Chondrocyte (in vitro differentiated cells): ENCODE measurements at regions not wholly inside any gene's neighbourhood (a gene's known extent, or its start where the extent isn't known, plus 50 kb on each side); places are given as distances from the start of the nearest gene placed in this dataset.

Experiments used
- DNase-seq: peaks from one replicate; pipeline ENCODE4 v3.0.0; 2021; ENCODE audit warnings: mixed read lengths, low spot score
- H3K27ac Mint-ChIP-seq: one replicate; pipeline ENCODE4 v1.8.0; 2021; ENCODE audit warnings: mild to moderate bottlenecking, moderate library complexity, mixed read lengths; ENCODE audit not compliant: unreplicated experiment
- H3K27me3 Mint-ChIP-seq: 2 replicates; pipeline ENCODE4 v1.8.0; 2021; ENCODE audit warnings: low read depth, mixed read lengths
- H3K36me3 Mint-ChIP-seq: 2 replicates; pipeline ENCODE4 v1.8.0; 2021; ENCODE audit warnings: low read depth, mixed read lengths
- H3K4me1 Mint-ChIP-seq: 2 replicates; pipeline ENCODE4 v1.8.0; 2021; ENCODE audit warnings: low read depth, mild to moderate bottlenecking, mixed read lengths
- H3K4me3 Mint-ChIP-seq: one replicate; pipeline ENCODE4 v1.8.0; 2021; ENCODE audit warnings: mild to moderate bottlenecking, moderate library complexity, mixed read lengths; ENCODE audit not compliant: unreplicated experiment
- H3K9me3 Mint-ChIP-seq: 2 replicates; pipeline ENCODE4 v1.8.0; 2021; ENCODE audit warnings: low read depth, mixed read lengths
- CTCF ChIP-seq: fragments of 200-600 bp; sonication (generic); IDR thresholded peaks from 2 replicates; pipeline ENCODE4 v1.5.0; 2021; ENCODE audit warnings: antibody characterized with exemption, mild to moderate bottlenecking, moderate library complexity

GRCh38 chr1:78360584-78360983, 130.2 kb upstream of the PTGFR start:
- H3K4me3 Mint-ChIP-seq: no peak overlapping the region
- no peaks in the 10 kb centered on the region for H3K4me1 Mint-ChIP-seq
- no peak for TF ChIP-seq CTCF
- H3K27ac Mint-ChIP-seq: no peak overlapping the region
- DNase-seq: no peak
- no peaks in the 10 kb centered on the region for H3K9me3 Mint-ChIP-seq
- no peaks in the 10 kb centered on the region for H3K36me3 Mint-ChIP-seq
- H3K27me3 Mint-ChIP-seq: peaks cover 14% of the 10 kb centered on the region

GRCh38 chr1:78367700-78368099, 123.1 kb upstream of the PTGFR start:
- H3K36me3 Mint-ChIP-seq: no peaks in the 10 kb centered on the region
- no peak overlapping the region for H3K27ac Mint-ChIP-seq
- peaks cover 4% of the 10 kb centered on the region for H3K27me3 Mint-ChIP-seq
- H3K9me3 Mint-ChIP-seq: no peaks in the 10 kb centered on the region
- H3K4me3 Mint-ChIP-seq: no peak overlapping the region
- DNase-seq: no peak
- TF ChIP-seq CTCF: no peak
- peaks cover 12% of the 10 kb centered on the region for H3K4me1 Mint-ChIP-seq

GRCh38 chr1:78369546-78369945, 121.2 kb upstream of the PTGFR start:
- Mint-ChIP-seq H3K4me1 (peaks cover 12% of the 10 kb centered on the region), H3K36me3 (no peaks in the 10 kb centered on the region), H3K27ac (no peak overlapping the region), H3K9me3 (no peaks in the 10 kb centered on the region), H3K27me3 (peaks cover 5% of the 10 kb centered on the region), H3K4me3 (no peak overlapping the region)
- DNase-seq: no peak
- no peak for TF ChIP-seq CTCF

- Mint-ChIP-seq H3K4me1 (peaks cover 12% of the 10 kb centered on the region), H3K36me3 (no peaks in the 10 kb centered on the region), H3K4me3 (no peak overlapping the region), H3K27ac (peak overlapping the region; percentile 12), H3K27me3 (peaks cover 5% of the 10 kb centered on the region), H3K9me3 (no peaks in the 10 kb centered on the region)
- no peak for DNase-seq
- no peak for TF ChIP-seq CTCF
Measured at GRCh38 chr1:78370356-78370755, 120.4 kb upstream of the PTGFR start.

- H3K36me3 Mint-ChIP-seq: no peaks in the 10 kb centered on the region
- no peak for DNase-seq
- H3K9me3 Mint-ChIP-seq: no peaks in the 10 kb centered on the region
- no peak for TF ChIP-seq CTCF
- H3K4me1 Mint-ChIP-seq: peaks cover 12% of the 10 kb centered on the region
- peak overlapping the region; percentile 12 for H3K27ac Mint-ChIP-seq
- peaks cover 5% of the 10 kb centered on the region for H3K27me3 Mint-ChIP-seq
- no peak overlapping the region for H3K4me3 Mint-ChIP-seq
Measured at GRCh38 chr1:78370779-78371482, 119.8 kb upstream of the PTGFR start.
